A673 (cell line): ENCODE measurements at regions not wholly inside any gene's neighbourhood (a gene's known extent, or its start where the extent isn't known, plus 50 kb on each side); places are given as distances from the start of the nearest gene placed in this dataset.

Experiments used
- CTCF ChIP-seq: fragments of 300-800, 200-600 bp; sonication (generic); conservative IDR thresholded peaks from 2 replicates; pipeline ENCODE4 v1.5.1; 2017; ENCODE audit warnings: low read depth, mild to moderate bottlenecking, antibody characterized with exemption, low read length, moderate library complexity, mixed read lengths
- EZH2 ChIP-seq: fragments of 200-600 bp; sonication (generic); IDR thresholded peaks from 2 replicates; pipeline ENCODE4 v1.6.1; 2017; ENCODE audit warnings: borderline replicate concordance, low read depth, mild to moderate bottlenecking, mixed read lengths, antibody characterized with exemption, low read length; ENCODE audit not compliant: poor library complexity, severe bottlenecking

GRCh38 chr18:62637403-62637802 lies 77.9 kb upstream of the PHLPP1 start:
- TF ChIP-seq CTCF, result no peak
- no peak for TF ChIP-seq EZH2
